HG03108 (cell line): ENCODE measurements at regions not wholly inside any gene's neighbourhood (a gene's known extent, or its start where the extent isn't known, plus 50 kb on each side); places are given as distances from the start of the nearest gene placed in this dataset.

Experiments
- ATAC-seq: cut with Tn5 transposase; IDR thresholded peaks from one replicate; pipeline ENCODE4 v1.9.1; 2021; ENCODE audit warnings: moderate library complexity; ENCODE audit not compliant: unreplicated experiment

- no peak for ATAC-seq
Observed at GRCh38 chr5:165296401-165297130, 1791.1 kb downstream of the MAT2B start.

- no peak for ATAC-seq
Observed at GRCh38 chr5:165304193-165304827, 1798.9 kb downstream of the MAT2B start.

GRCh38 chr5:165305596-165305995 is 1800.2 kb downstream of the MAT2B start:
- no peak for ATAC-seq

GRCh38 chr5:165309446-165309845 is 1804.0 kb downstream of the MAT2B start:
- ATAC-seq, result no peak

GRCh38 chr5:165310031-165310430 is 1804.6 kb downstream of the MAT2B start:
- no peak for ATAC-seq

GRCh38 chr5:165321912-165322311 is 1816.5 kb downstream of the MAT2B start:
- ATAC-seq, result no peak

GRCh38 chr5:165325221-165325620 is 1819.8 kb downstream of the MAT2B start:
- ATAC-seq, result no peak

GRCh38 chr5:165327631-165328030 is 1822.2 kb downstream of the MAT2B start:
- ATAC-seq, result no peak

GRCh38 chr5:165328846-165329245 is 1823.4 kb downstream of the MAT2B start:
- no peak for ATAC-seq

GRCh38 chr5:165333623-165334022 is 1828.2 kb downstream of the MAT2B start:
- ATAC-seq, result no peak

- ATAC-seq, result no peak
Observed at GRCh38 chr5:165334201-165334600, 1828.8 kb downstream of the MAT2B start.

- ATAC-seq, result no peak
Observed at GRCh38 chr5:165349735-165350134, 1844.3 kb downstream of the MAT2B start.

- no peak for ATAC-seq
Observed at GRCh38 chr5:165351342-165351741, 1845.9 kb downstream of the MAT2B start.

- no peak for ATAC-seq
Observed at GRCh38 chr5:165360366-165360765, 1854.9 kb downstream of the MAT2B start.

GRCh38 chr5:165360784-165361542 is 1855.5 kb downstream of the MAT2B start:
- ATAC-seq, result no peak

- ATAC-seq, result no peak
Observed at GRCh38 chr5:165370233-165370632, 1864.8 kb downstream of the MAT2B start.

- ATAC-seq, result no peak
Observed at GRCh38 chr5:165370794-165371193, 1865.4 kb downstream of the MAT2B start.

- no peak for ATAC-seq
Observed at GRCh38 chr5:165375201-165375600, 1869.8 kb downstream of the MAT2B start.

GRCh38 chr5:165393839-165394238 is 1888.4 kb downstream of the MAT2B start:
- no peak for ATAC-seq

GRCh38 chr5:165397516-165397915 is 1892.1 kb downstream of the MAT2B start:
- no peak for ATAC-seq

- no peak for ATAC-seq
Observed at GRCh38 chr5:165400086-165400485, 1894.7 kb downstream of the MAT2B start.

GRCh38 chr5:165404917-165405316 is 1899.5 kb downstream of the MAT2B start:
- ATAC-seq, result no peak
